H9 (cell line): ENCODE measurements at regions not wholly inside any gene's neighbourhood (a gene's known extent, or its start where the extent isn't known, plus 50 kb on each side); places are given as distances from the start of the nearest gene placed in this dataset.

ENCODE experiments used
- DNase-seq: peaks from one replicate; pipeline ENCODE4 v3.0.0-alpha.2; 2017
- H2AFZ ChIP-seq: one replicate; pipeline ENCODE4 v1.6.1; 2013; ENCODE audit warnings: mild to moderate bottlenecking, low read length, control low read depth, moderate library complexity
- H2AK5ac ChIP-seq: 2 replicates; pipeline ENCODE4 v1.6.1; 2013; ENCODE audit warnings: low read length, control low read depth, mixed read lengths; ENCODE audit not compliant: insufficient read length
- H2BK120ac ChIP-seq: one replicate; pipeline ENCODE4 v1.6.1; 2013; ENCODE audit warnings: low read depth, mild to moderate bottlenecking, low read length, control low read depth, inconsistent platforms; ENCODE audit not compliant: poor library complexity, severe bottlenecking
- H2BK12ac ChIP-seq: 2 replicates; pipeline ENCODE4 v1.6.1; 2013; ENCODE audit warnings: low read length, control low read depth, mixed read lengths, low read depth; ENCODE audit not compliant: insufficient read length
- H2BK15ac ChIP-seq: 2 replicates; pipeline ENCODE4 v1.6.1; 2013; ENCODE audit warnings: low read depth, low read length, control low read depth
- H2BK20ac ChIP-seq: one replicate; pipeline ENCODE4 v1.6.1; 2013; ENCODE audit warnings: low read depth, mild to moderate bottlenecking, low read length, control low read depth, inconsistent platforms; ENCODE audit not compliant: poor library complexity, severe bottlenecking
- H2BK5ac ChIP-seq: 2 replicates; pipeline ENCODE4 v1.6.1; 2013; ENCODE audit warnings: low read length, control low read depth, mixed read lengths; ENCODE audit not compliant: insufficient read length
- H3K14ac ChIP-seq: 2 replicates; pipeline ENCODE4 v1.6.1; 2013; ENCODE audit warnings: low read length, control low read depth; ENCODE audit not compliant: insufficient read depth
- H3K18ac ChIP-seq: 2 replicates; pipeline ENCODE4 v1.6.1; 2013; ENCODE audit warnings: low read depth, mild to moderate bottlenecking, mixed read lengths, low read length, control low read depth; ENCODE audit not compliant: insufficient read length
- H3K23ac ChIP-seq: 2 replicates; pipeline ENCODE4 v1.6.1; 2013; ENCODE audit warnings: low read length, control low read depth, mixed read lengths, low read depth; ENCODE audit not compliant: insufficient read length
- H3K23me2 ChIP-seq: 2 replicates; pipeline ENCODE4 v1.6.1; 2013; ENCODE audit warnings: low read depth, mild to moderate bottlenecking, mixed read lengths, low read length, control low read depth; ENCODE audit not compliant: insufficient read length, poor library complexity, severe bottlenecking
- H3K27ac ChIP-seq: 2 replicates; pipeline ENCODE4 v1.5.1; 2013; ENCODE audit warnings: low read length, control low read depth, mixed read lengths, low read depth; ENCODE audit not compliant: insufficient read length
- H3K27me3 ChIP-seq: 2 replicates; pipeline ENCODE4 v1.6.1; 2013; ENCODE audit warnings: low read length, control low read depth, inconsistent platforms; ENCODE audit not compliant: insufficient read depth
- H3K4ac ChIP-seq: 2 replicates; pipeline ENCODE4 v1.6.1; 2013; ENCODE audit warnings: low read depth, mild to moderate bottlenecking, control low read depth, inconsistent platforms, low read length, moderate library complexity
- H3K4me1 ChIP-seq: 2 replicates; pipeline ENCODE4 v1.6.1; 2013; ENCODE audit warnings: low read length, control low read depth, inconsistent platforms; ENCODE audit not compliant: insufficient read depth
- H3K4me2 ChIP-seq: 2 replicates; pipeline ENCODE4 v1.6.1; 2013; ENCODE audit warnings: low read length, control low read depth, mixed read lengths; ENCODE audit not compliant: insufficient read length, insufficient read depth
- H3K56ac ChIP-seq: 2 replicates; pipeline ENCODE4 v1.6.1; 2013; ENCODE audit warnings: low read depth, mild to moderate bottlenecking, mixed read lengths, low read length, control low read depth; ENCODE audit not compliant: insufficient read length
- H3K79me1 ChIP-seq: 2 replicates; pipeline ENCODE4 v1.6.1; 2013; ENCODE audit warnings: low read depth, mild to moderate bottlenecking, moderate library complexity, low read length, control low read depth, inconsistent platforms; ENCODE audit not compliant: insufficient read depth, poor library complexity, severe bottlenecking
- H3K79me2 ChIP-seq: 2 replicates; pipeline ENCODE4 v1.6.1; 2013; ENCODE audit warnings: low read length, control low read depth, inconsistent platforms; ENCODE audit not compliant: insufficient read depth
- H3K9ac ChIP-seq: 2 replicates; pipeline ENCODE4 v1.6.1; 2013; ENCODE audit warnings: low read length, control low read depth, mixed read lengths; ENCODE audit not compliant: insufficient read length; ENCODE audit errors: extremely low read depth
- H3K9me3 ChIP-seq: one replicate; pipeline ENCODE4 v1.6.1; 2013; ENCODE audit warnings: low read depth, low read length, inconsistent platforms; ENCODE audit not compliant: control insufficient read depth
- H3T11ph ChIP-seq: one replicate; pipeline ENCODE4 v1.6.1; 2013; ENCODE audit warnings: mild to moderate bottlenecking, low read length, control low read depth, inconsistent platforms
- H4K20me1 ChIP-seq: one replicate; pipeline ENCODE4 v1.6.1; 2013; ENCODE audit not compliant: control insufficient read depth, insufficient read length, insufficient read depth
- H4K5ac ChIP-seq: 2 replicates; pipeline ENCODE4 v1.6.1; 2013; ENCODE audit warnings: low read depth, mild to moderate bottlenecking, mixed read lengths, low read length, control low read depth; ENCODE audit not compliant: insufficient read length
- H4K8ac ChIP-seq: replicated peaks from 2 replicates; pipeline ENCODE4 v1.6.1; 2013; ENCODE audit warnings: low read length, control low read depth, mixed read lengths, low read depth; ENCODE audit not compliant: insufficient read length
- H4K91ac ChIP-seq: 2 replicates; pipeline ENCODE4 v1.6.1; 2013; ENCODE audit warnings: low read depth, mild to moderate bottlenecking, moderate library complexity, mixed read lengths, low read length, control low read depth; ENCODE audit not compliant: insufficient read length
- H3K27ac Mint-ChIP-seq, 3 experiments: 2 replicates in 2 of 3; 3 replicates in 1 of 3; pipeline ENCODE4 v1.8.0; 2020 to 2021; ENCODE audit warnings: mixed read lengths in 3 of 3, mild to moderate bottlenecking in 1 of 3, moderate library complexity in 1 of 3
- H3K27me3 Mint-ChIP-seq: 2 replicates; pipeline ENCODE4 v1.8.0; 2021; ENCODE audit warnings: low read depth, mild to moderate bottlenecking, moderate library complexity, mixed read lengths
- H3K36me3 Mint-ChIP-seq, 3 experiments: 2 replicates in 2 of 3; 3 replicates in 1 of 3; pipeline ENCODE4 v1.8.0; 2020 to 2021; ENCODE audit warnings: low read depth in 3 of 3, mixed read lengths in 3 of 3; ENCODE audit not compliant: insufficient read depth in 1 of 3
- H3K4me1 Mint-ChIP-seq, 2 experiments: 2 replicates each; pipeline ENCODE4 v1.8.0; 2020; ENCODE audit warnings: mixed read lengths in 2 of 2
- H3K4me3 Mint-ChIP-seq, 2 experiments: 2 replicates in 1 of 2; 3 replicates in 1 of 2; pipeline ENCODE4 v1.8.0; 2020 to 2021; ENCODE audit warnings: mild to moderate bottlenecking in 2 of 2, mixed read lengths in 2 of 2, moderate library complexity in 1 of 2
- H3K9me3 Mint-ChIP-seq, 2 experiments: 2 replicates in 1 of 2; 3 replicates in 1 of 2; pipeline ENCODE4 v1.8.0; 2020; ENCODE audit warnings: mild to moderate bottlenecking in 2 of 2, mixed read lengths in 2 of 2, moderate library complexity in 1 of 2
- CTCF ChIP-seq: fragments of 200-600 bp; sonication (generic); conservative IDR thresholded peaks from 3 replicates; pipeline ENCODE4 v1.8.0; 2021; ENCODE audit warnings: antibody characterized with exemption, mild to moderate bottlenecking
- WGBS: extraction: QIAGEN DNeasy Blood & Tissue Kit; methylation state at CpG from one replicate; pipeline ENCODE4 v1.1.7; 2013; ENCODE audit warnings: missing lambda C conversion rate, low lambda C conversion rate, mixed read lengths; ENCODE audit not compliant: insufficient read length; ENCODE audit errors: extremely low coverage; 5-methylcytosine and 5-hydroxymethylcytosine counted together

GRCh38 chr4:136862653-136863052 is 669.6 kb downstream of the PCDH18 start:
- Histone ChIP-seq H3K4me2 (no peak overlapping the region), H3K23me2 (no peaks in the 10 kb centered on the region), H3K9me3 (no peaks in the 10 kb centered on the region), H3T11ph (no peak overlapping the region), H4K20me1 (no peaks in the 10 kb centered on the region), H2BK12ac (no peak overlapping the region), H3K9ac (no peak overlapping the region), H4K8ac (no peak overlapping the region), H3K27ac (no peak overlapping the region), H2BK120ac (no peak overlapping the region), H2AK5ac (no peak overlapping the region), H4K91ac (no peak overlapping the region), H4K5ac (no peak overlapping the region), H3K23ac (no peak overlapping the region), H2BK15ac (no peak overlapping the region), H3K4ac (no peak overlapping the region), H2BK5ac (no peak overlapping the region), H3K27me3 (no peaks in the 10 kb centered on the region), H3K4me1 (no peaks in the 10 kb centered on the region), H3K56ac (no peak overlapping the region), H2BK20ac (no peak overlapping the region), H3K79me1 (no peaks in the 10 kb centered on the region), H3K14ac (no peak overlapping the region), H3K18ac (no peak overlapping the region), H3K79me2 (no peaks in the 10 kb centered on the region), H2AFZ (no peak overlapping the region)
- Mint-ChIP-seq H3K27ac (no peak overlapping the region), H3K4me3 (no peak overlapping the region), H3K36me3 (no peaks in the 10 kb centered on the region), H3K9me3 (no peaks in the 10 kb centered on the region), H3K4me1 (peaks cover 8 to 11% of the 10 kb centered on the region in 2 experiments), H3K27me3 (no peaks in the 10 kb centered on the region)
- TF ChIP-seq CTCF, result no peak
- no CpG with 5 or more reads among the region's 3 CpGs for WGBS
- no peak for DNase-seq
